ENCODE measurements at regions not wholly inside any gene's neighbourhood (a gene's known extent, or its start where the extent isn't known, plus 50 kb on each side); places are given as distances from the start of the nearest gene placed in this dataset.

GRCh38 chr9:130770093-130770492, 65.0 kb upstream of the ABL1 start:
- TF ChIP-seq CTCF (IDR thresholded peaks at IDR 0.05) (no peak), EP300 (IDR thresholded peaks at IDR 0.05) (no peak), POLR2AphosphoS5 (IDR thresholded peaks at IDR 0.05) (no peak), POLR2A (IDR thresholded peaks at IDR 0.05) (no peak)

All from sigmoid colon (tissue), 4 donors.